Fibroblast of pulmonary artery (primary cell): ENCODE measurements at regions not wholly inside any gene's neighbourhood (a gene's known extent, or its start where the extent isn't known, plus 50 kb on each side); places are given as distances from the start of the nearest gene placed in this dataset.
"Not testable (repeated sequence)": the region's sequence is repeated elsewhere in the genome, so short reads cannot be mapped to it uniquely, and the experiment has no call there.

Experiments used
- DNase-seq: peaks from one replicate; pipeline ENCODE4 v3.0.0-alpha.2; 2010; ENCODE audit warnings: low read depth
- H3K4me3 ChIP-seq: replicated peaks from 2 replicates; pipeline ENCODE4 v1.5.1; 2011; ENCODE audit warnings: low read depth, mild to moderate bottlenecking, control low read depth, low read length, moderate library complexity
- TF ChIP-seq, protein P1 (sequence below): IDR thresholded peaks from 2 replicates; pipeline ENCODE4 v1.5.1; 2011; ENCODE audit warnings: mild to moderate bottlenecking, control low read depth, low read length, inconsistent platforms; ENCODE audit errors: missing control alignments

DNA sequence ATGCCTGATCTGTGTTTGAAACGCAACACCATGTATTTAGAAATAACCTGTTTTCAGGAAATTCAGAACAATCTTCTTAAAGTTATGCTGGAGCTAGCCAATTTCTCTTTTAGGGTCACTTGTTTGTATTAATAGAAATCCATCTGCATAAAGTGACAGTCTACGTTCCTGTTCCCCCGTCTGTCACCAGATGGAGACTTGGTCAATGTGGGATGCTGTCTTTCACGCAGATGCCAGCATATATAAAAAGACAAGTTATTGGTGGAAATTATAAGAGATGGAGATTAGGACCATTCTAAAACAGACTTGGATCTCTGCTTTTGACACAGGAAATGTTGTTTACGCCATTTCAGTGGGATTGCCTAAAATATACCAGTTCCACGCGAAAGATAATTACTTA is 162.5 kb upstream of the STMND1 start:
- H3K4me3 ChIP-seq = no peak overlapping the region
- no peak for DNase-seq
- TF ChIP-seq, protein P1, sequence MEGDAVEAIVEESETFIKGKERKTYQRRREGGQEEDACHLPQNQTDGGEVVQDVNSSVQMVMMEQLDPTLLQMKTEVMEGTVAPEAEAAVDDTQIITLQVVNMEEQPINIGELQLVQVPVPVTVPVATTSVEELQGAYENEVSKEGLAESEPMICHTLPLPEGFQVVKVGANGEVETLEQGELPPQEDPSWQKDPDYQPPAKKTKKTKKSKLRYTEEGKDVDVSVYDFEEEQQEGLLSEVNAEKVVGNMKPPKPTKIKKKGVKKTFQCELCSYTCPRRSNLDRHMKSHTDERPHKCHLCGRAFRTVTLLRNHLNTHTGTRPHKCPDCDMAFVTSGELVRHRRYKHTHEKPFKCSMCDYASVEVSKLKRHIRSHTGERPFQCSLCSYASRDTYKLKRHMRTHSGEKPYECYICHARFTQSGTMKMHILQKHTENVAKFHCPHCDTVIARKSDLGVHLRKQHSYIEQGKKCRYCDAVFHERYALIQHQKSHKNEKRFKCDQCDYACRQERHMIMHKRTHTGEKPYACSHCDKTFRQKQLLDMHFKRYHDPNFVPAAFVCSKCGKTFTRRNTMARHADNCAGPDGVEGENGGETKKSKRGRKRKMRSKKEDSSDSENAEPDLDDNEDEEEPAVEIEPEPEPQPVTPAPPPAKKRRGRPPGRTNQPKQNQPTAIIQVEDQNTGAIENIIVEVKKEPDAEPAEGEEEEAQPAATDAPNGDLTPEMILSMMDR = no peak

DNA sequence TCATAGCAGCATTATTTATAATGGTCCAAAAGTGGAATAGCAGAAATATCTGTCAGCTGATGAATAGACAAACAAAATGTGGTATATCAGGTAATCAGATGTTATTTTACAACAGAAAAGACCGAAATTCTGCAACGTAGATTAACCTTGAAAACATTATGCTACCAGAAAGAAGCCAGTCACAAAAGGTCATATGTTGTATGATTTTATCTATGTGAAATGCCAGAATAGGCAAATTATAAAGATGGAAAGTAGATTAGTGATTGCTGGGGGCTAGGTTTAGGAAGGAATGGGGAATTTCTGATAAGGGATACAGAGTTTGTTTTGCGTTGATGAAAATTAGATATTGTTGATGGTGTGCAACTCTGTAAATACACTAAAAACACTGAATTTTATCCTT is 165.0 kb upstream of the STMND1 start:
- TF ChIP-seq, protein P1 = no peak
- no peak for DNase-seq

DNA sequence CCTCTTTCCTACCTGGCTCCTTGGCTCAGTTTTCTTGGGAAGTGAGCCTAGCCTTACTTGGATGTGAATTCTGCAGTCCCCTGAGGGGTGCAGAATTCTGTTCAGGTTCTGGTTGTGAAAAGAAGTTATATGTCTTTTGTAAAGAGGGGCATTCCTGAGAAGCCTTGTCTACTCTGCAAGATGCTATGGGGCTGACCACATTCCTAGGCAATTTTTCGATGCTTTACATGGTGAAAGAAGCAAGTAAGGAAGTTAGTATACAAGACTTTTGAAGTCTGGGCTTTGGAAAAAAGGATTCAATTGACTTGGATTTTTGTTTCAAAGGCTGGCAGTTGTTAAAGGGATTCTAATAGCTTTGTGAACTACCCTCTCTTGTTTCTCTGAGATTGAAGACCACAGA is 167.9 kb upstream of the STMND1 start:
- no peak for DNase-seq
- no peak overlapping the region for H3K4me3 ChIP-seq
- TF ChIP-seq, protein P1 = no peak

More for the DNA sequence above, 165.0 kb upstream of the STMND1 start:
- no peak overlapping the region for H3K4me3 ChIP-seq

GRCh38 chr6:16933532-16933931 is 168.3 kb upstream of the STMND1 start:
- TF ChIP-seq, protein P1 = no peak
- no peak for DNase-seq
- H3K4me3 ChIP-seq = no peak overlapping the region

- TF ChIP-seq, protein P1 = no peak
- no peak for DNase-seq
- H3K4me3 ChIP-seq = no peak overlapping the region
Measured at GRCh38 chr6:16932920-16933319, 168.9 kb upstream of the STMND1 start.

GRCh38 chr6:16931079-16931478 is 169.8 kb upstream of the ATXN1 start:
- DNase-seq, H3K4me3 ChIP-seq: not testable (repeated sequence)

GRCh38 chr6:16930432-16930831 is 169.2 kb upstream of the ATXN1 start:
- DNase-seq = no peak
- TF ChIP-seq, protein P1 = no peak
- H3K4me3 ChIP-seq = no peak overlapping the region
